Stimulated activated CD8-positive, alpha-beta memory T cell treated with anti-CD3 and anti-CD28 coated beads, Interleukin-4, amount 100 ng/mL, for 48 hours (primary cell): ENCODE measurements at regions not wholly inside any gene's neighbourhood (a gene's known extent, or its start where the extent isn't known, plus 50 kb on each side); places are given as distances from the start of the nearest gene placed in this dataset.
A peak's percentile ranks its signal among the peaks of the same experiment; 100 is the strongest.
"Not testable (repeated sequence)": the region's sequence is repeated elsewhere in the genome, so short reads cannot be mapped to it uniquely, and the experiment has no call there.

Experiments
- DNase-seq: peaks from one replicate; pipeline ENCODE4 v3.0.0-alpha.2; 2020

GRCh38 chr17:14756479-14756878 is 455.6 kb downstream of the HS3ST3B1 start:
- no peak for DNase-seq

GRCh38 chr17:14755002-14755401 is 454.1 kb downstream of the HS3ST3B1 start:
- DNase-seq = no peak

DNA sequence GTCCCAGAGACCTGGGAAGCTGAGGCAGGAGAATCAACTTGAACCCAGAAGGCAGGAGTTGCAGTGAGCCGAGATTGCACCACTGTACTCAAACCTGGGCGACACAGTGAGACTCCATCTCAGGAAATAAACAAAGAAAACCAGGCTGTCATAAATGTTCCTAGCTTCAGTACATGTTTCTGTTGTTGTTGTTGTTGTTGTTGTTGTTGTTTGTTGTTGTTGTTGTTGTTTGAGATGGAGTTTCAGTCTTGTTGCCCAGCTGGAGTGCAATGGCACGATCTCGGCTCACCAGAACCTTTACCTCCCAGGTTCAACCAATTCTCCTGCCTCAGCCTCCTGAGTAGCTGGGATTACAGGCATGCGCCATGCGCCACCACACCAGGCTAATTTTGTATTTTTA is 452.5 kb downstream of the HS3ST3B1 start:
- DNase-seq = no peak

DNA sequence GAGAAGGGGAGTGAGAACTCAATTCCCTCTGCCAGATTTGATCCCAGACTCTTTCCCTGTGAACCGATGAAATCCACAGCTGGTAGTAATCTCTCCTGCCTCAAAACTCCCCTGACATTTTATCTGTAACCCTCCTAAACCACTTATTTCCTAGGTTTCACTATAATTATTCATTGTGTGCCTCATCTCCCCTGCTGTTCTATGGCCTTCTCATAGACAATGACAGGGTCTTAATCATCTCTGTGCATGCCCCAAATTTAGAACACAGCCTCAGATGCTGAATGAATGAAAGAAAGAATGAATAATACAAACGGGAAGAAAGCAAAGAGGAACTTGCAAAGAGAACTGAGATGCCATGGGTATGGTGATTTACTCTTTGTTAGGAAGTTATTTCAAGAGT is 451.1 kb downstream of the HS3ST3B1 start:
- no peak for DNase-seq

DNA sequence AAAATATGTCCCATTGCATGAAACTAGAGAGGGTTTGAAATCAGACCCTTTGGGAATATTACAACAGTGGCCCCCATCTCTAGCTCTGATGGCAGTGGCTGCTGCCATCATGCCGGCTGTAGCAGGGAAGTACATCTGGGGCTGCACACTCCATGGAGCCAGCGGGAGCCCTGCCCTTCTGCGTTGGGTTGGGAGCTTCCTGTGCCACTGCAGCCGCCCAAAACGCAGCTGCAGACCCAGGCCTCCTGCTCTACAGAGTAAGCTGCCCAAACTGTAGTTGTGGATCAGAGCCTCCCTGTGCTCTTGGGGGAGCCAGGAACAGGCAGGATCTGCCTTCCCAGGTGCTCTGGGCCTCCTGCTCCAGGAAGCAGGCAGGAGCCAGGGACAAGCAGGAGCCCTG is 450.0 kb downstream of the HS3ST3B1 start:
- no peak for DNase-seq

DNA sequence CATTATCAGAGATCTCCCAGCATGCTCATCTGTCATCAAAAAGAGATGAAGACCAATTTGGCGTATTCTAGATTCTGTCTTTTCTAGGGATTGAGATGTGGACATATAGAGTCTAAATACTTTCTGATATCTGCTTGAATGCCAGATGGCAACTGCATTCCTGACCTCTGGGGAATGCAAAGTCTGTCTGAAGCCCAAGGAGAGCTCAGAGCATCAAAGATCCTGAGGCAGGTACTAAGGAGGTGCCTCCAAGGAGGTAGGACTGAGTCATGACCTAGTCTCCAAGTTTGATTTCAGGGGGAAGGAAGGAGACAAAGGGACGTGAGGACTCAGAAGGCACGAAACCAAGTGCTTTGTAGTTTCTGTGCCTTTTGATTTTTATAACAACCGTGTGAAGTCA is 448.4 kb downstream of the HS3ST3B1 start:
- no peak for DNase-seq

GRCh38 chr17:14748036-14748710 is 447.3 kb downstream of the HS3ST3B1 start:
- DNase-seq = peak; percentile 29

DNA sequence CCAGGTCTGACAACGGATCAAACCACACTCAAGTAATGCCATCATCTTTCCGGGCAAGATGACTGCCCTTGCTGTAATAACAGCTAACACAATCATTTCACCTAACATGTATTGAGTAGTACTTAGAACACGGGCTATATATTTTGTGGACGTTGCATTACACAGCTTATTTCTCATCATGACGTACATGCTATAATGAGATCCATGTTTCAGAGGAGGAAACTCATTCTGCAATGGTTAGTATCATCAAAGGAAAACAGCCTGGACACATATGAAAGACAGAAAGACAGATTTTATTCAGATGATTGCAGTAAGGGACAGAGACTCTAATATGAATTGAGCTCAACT is 446.7 kb downstream of the HS3ST3B1 start:
- no peak for DNase-seq

DNA sequence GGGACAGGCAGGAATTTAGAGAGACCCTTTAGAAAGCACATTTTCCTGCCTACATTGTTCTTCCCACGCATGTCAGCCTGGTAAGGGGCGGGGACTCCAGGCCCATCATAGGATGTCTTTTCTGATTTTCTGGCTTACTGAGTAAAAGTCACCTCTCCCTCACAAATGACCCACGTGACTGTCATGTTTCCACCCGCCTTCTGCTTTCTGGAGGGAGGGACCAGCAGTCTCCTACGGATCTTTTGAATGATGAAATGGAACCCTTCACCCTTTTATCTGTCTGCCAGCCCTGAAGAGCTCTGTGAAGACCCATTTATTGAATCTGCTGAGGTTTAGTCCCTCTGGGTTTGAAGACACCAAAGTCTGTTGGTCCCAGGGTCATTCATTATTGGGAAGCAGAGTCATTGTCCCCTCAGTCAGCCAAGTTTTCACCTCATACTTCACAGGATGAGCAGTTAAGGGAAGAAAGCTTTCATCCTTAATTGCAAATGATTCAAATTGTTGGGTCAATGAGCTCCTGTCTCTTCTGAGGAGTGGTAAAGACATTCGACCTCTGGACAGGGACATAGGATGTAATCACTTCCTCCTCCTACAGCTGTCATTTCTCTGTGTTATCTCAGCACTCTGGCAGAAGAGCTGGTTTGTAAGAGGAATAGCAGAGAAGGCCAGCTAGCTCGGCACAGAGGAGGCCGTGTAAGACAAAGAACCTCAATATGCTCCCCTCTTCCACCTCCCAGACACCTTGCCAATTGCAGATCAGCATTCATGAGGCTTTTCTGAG is 446.1 kb downstream of the HS3ST3B1 start:
- DNase-seq = no peak

DNA sequence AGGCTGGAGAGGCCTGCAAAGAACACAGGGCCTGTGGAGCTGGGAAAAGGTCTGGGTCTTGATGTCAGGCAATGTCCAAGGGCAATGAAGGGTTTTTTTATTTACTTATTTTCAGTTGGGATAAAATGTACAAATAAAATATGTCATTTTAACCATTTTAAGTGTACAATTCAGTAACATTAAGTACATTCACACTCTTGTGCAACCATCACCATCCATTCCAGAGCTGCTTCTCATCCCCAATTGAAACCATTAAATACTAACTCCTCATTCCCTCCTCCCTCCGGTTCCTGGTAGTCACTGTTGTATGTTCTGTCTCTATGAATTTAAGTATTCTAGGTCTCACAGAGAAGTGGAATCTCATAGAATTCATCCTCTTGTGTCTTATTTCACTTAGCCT is 444.7 kb downstream of the HS3ST3B1 start:
- no peak for DNase-seq

DNA sequence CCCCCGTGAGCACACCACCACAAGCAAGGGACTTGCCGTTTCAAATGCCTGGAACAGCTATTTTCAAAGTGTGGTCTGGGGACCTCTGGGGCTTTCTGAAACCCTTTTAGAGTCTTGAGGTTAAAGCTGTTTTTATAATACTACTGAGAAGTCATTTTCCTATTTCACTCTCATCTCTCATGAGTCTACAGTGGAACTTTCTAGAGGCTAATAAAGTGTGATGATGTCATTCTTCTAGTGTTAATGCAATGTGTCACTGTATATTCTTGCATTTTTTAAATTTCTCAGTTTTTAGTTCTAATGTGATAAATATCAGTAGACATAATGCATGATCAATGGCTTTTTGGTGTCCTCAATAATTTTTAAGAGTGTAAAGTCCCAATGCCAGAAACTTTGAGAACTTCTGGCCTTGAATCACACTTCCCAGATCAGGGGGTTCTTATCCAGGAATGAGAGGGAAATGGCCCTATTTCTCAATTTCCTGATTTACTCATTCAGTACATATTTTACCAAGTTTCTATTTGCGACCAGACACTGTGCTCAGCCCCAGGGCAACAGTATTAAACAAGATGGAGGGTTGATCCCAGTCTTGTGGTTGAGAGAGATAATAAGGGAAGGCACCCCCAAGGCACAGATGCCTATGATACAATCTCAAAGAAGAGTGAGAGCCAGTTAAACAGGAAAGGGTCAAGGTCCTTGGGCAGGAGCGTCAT is 444.0 kb downstream of the HS3ST3B1 start:
- no peak for DNase-seq

GRCh38 chr17:14741491-14741890 is 440.6 kb downstream of the HS3ST3B1 start:
- DNase-seq = no peak

DNA sequence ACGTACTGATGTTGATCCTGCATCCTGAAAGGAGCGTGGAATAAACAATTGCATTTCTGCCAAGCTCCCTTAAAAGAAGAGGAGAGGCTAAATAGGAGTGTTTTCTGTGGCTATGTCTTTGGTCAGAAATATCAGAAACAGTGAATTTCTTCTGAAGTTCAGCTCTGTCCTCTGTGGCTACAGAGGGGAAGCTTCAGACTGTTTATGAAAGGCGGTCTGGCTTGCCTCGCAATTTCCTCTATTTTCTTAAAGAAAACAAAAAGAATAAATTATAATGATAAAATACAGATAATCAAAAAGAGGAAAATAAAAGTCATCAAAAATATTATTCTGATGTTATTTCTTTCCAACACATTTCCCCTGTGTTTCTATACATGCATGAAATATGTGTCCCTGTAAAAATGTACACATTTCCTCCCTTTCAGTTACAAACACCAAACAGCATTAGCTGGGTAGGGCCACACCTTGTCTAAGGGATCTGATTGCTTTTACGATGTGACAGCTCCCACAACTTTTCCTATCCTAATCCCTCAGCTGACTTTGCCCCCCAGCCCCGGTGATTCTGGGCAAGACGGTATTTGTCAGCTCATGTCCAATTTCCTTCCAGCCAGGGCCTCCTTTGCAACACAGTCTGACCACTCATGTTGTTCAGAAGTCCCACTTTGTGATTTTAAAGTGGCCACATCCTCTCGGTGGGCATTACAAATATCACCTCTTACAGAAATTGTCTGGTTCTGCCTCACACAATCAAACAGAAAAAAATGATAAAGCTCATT is 439.0 kb downstream of the HS3ST3B1 start:
- DNase-seq = no peak

DNA sequence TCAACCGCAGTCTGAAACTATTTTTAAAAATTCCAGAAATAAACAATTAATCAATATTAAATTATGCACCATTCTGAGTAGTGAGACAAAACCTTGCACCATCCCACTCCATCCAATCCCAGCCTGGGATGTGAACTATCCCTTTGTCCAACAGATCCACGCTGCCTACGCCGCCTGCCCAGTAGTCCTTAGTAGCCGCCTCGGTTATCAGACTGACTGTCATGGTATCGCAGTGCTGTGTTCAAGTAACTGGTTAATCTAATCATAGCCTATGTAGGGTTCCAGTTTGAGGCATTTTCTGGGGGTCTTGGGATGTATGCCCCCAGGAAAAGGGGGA is 437.7 kb downstream of the HS3ST3B1 start:
- DNase-seq = no peak

DNA sequence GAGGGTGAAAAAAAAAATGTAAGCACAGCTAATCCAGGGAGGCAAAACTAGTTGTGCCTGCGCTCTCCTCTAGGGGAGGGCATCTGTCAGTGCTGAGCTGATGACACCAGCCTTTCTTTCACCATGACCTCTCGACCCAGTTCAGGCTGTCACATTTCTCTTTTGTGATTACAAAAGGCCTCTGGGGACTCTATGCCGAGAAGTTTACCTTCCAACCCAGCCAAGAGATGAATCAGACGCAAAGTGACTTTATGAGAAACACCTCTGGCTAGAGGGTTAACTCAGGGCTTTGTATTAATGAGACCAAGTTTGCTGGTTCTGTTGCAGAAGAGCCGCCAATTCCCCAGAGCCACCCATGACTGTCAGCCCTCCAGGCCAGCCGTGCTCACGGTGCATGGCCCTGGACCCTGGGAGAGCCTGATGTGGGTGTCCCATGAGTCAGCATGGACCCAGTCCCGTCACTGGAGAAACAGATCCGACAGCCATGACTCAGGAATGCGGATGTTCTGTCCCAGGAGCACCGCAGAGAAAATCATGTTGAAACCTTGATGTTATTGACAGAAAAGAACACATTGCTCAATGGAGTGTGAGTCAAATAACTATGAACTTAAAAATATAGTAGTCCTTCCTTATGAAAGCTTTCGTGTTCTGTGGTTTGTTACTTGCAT is 437.2 kb downstream of the HS3ST3B1 start:
- no peak for DNase-seq

GRCh38 chr17:14736631-14737030 is 435.8 kb downstream of the HS3ST3B1 start:
- no peak for DNase-seq

- no peak for DNase-seq
These were observed 432.5 kb downstream of the HS3ST3B1 start for GRCh38 chr17:14733376-14733775.

DNA sequence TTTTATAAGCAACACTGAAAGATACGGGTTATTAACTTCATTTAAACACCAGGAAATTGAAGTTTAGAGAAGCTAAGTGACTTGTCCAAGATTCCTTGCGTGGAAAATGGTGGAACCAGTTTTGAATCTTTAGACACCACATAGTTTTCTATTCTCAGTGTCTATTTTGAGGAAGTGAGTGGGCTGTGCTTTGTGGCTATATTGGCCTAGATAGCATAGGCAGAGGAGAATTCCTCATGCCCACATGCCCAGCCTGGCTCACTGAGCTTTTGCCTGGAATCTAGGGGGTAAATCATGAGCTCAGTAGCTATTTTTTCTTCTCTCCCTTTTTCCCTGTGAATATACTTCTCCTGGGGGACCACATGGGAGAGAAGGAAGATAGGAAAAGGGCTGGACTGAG is 431.3 kb downstream of the HS3ST3B1 start:
- DNase-seq = no peak

GRCh38 chr17:14731591-14731990 is 430.7 kb downstream of the HS3ST3B1 start:
- DNase-seq = no peak

GRCh38 chr17:14730821-14731220 is 429.9 kb downstream of the HS3ST3B1 start:
- DNase-seq = no peak

DNA sequence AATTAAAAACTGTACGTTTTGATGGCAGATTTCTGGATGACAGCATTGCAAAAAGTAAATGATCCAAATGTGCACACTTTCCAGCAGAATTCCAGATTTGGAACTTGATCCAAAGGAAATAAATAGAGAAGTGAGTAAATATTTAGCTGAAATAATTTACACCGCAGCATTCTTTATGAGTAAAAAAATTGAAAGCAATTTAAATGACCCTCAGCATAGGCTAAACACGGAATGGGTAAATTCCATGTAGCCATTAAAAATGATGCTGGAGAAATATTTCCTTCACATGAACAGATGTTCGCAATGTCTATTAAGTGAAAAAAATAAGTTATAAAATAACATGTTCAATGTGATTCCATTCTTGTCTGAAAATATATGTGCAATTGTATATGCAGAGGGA is 424.8 kb downstream of the HS3ST3B1 start:
- DNase-seq = no peak

DNA sequence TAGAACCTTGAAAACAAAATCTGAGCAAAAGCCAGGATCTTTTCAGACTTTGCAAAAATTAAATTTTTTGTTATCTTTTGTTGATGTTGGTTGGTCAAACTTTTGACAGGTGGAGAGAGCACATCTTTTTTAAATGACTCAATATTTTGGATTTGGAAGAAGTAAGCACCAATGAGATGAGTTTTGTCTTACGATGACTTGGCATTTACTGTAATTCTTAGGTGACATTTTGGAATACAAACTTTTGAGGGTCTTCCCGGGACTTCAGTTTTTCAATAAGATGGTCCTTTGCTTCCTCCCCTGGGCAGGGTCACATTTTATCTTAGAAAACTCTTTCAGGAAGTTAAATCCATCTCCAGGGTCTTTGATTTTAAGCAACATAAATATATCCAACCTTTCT is 423.9 kb downstream of the HS3ST3B1 start:
- no peak for DNase-seq

DNA sequence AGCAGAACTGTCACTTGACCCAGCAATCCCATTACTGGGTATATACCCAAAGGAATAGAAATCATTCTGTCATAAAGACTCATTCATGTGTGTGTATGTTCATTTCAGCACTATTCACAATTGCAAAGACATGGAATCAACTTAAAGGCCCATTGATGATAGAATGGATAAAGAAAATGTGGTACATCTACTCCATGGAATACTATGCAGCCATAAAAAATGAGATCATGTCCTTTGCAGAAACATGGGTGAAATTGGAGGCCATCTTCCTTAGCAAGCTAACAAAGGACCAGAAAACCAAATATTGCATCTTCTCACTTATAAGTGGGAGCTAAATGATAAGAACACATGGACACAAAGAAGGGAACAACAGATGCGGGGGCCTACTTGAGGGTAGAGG is 422.5 kb downstream of the HS3ST3B1 start:
- DNase-seq = not testable (repeated sequence)
